Ectodermal cell (in vitro differentiated cells): ENCODE measurements at regions not wholly inside any gene's neighbourhood (a gene's known extent, or its start where the extent isn't known, plus 50 kb on each side); places are given as distances from the start of the nearest gene placed in this dataset.

Experiments
- H3K27ac ChIP-seq: 2 replicates; pipeline ENCODE4 v1.7.0; 2013; ENCODE audit warnings: mild to moderate bottlenecking, low read depth, low read length; ENCODE audit not compliant: insufficient read depth, poor library complexity, severe bottlenecking
- H3K27me3 ChIP-seq: 2 replicates; pipeline ENCODE4 v1.7.0; 2013; ENCODE audit warnings: mild to moderate bottlenecking, low read length; ENCODE audit not compliant: insufficient read depth, control insufficient read depth, poor library complexity, severe bottlenecking
- H3K36me3 ChIP-seq: one replicate; pipeline ENCODE4 v1.7.0; 2013; ENCODE audit warnings: low read length; ENCODE audit not compliant: control insufficient read depth, insufficient read depth
- H3K4me1 ChIP-seq: one replicate; pipeline ENCODE4 v1.7.0; 2013; ENCODE audit warnings: low read length; ENCODE audit not compliant: control insufficient read depth, insufficient read depth
- H3K4me3 ChIP-seq: 2 replicates; pipeline ENCODE4 v1.7.0; 2013; ENCODE audit warnings: low read depth, low read length, control low read depth; ENCODE audit not compliant: insufficient read depth
- H3K9me3 ChIP-seq: 2 replicates; pipeline ENCODE4 v1.7.0; 2013; ENCODE audit warnings: mild to moderate bottlenecking, low read length, moderate library complexity; ENCODE audit not compliant: control insufficient read depth
- WGBS, 2 experiments: methylation state at CpG; one replicate each; pipeline ENCODE4 v1.1.7; 2013; ENCODE audit warnings: missing lambda C conversion rate in 2 of 2; 5-methylcytosine and 5-hydroxymethylcytosine counted together

DNA sequence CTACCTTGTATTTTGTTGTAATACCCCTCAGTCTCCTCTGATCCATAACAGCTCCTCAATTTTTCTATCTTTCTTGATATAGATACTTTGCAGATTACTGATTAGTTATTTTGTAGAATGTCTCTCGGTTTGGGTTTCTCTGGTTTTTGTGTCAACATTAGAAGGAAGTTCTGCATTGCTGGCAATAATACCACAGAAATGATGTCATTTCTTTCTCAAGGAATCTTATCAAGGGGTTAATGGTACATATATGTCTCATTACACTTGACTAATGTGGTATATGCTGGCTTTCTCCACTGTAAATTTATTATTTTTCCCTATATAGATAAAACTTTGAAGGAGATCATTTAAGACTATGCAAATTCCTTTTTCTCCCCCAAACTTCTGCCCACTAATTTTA lies 183.6 kb upstream of the DKK2 start:
- 100% methylated on average over 1 of the region's 1 CpG; no CpG with 5 or more reads in 1 of the 2 experiments for WGBS, 2 experiments

DNA sequence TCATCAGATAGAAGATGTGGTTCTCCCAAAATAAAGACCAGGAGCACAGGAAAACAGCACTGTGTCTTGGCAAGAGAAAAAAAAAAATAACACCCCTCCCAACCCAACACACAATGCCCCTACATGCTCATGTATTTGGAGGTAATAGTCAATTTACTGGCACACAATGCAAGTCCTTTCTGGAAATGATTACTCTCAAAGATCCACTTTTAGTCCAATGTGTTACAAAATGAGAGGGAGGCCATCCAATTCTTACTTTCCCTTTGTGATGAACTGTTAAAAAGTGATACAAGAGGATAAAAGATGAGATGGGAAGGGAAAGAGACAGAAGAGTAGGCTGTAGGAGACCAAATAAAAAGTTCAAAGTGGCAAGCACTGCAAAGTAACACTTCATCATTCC lies 180.3 kb upstream of the DKK2 start:
- H3K27me3 ChIP-seq: no peaks in the 10 kb centered on the region
- no peak overlapping the region for H3K27ac ChIP-seq
- no peaks in the 10 kb centered on the region for H3K4me1 ChIP-seq
- no peak overlapping the region for H3K4me3 ChIP-seq
- H3K9me3 ChIP-seq: no peaks in the 10 kb centered on the region
- no peaks in the 10 kb centered on the region for H3K36me3 ChIP-seq

More for the DNA sequence above, 183.6 kb upstream of the DKK2 start:
- H3K4me3 ChIP-seq: no peak overlapping the region
- H3K4me1 ChIP-seq: no peaks in the 10 kb centered on the region
- H3K27me3 ChIP-seq: no peaks in the 10 kb centered on the region
- no peaks in the 10 kb centered on the region for H3K9me3 ChIP-seq
- no peaks in the 10 kb centered on the region for H3K36me3 ChIP-seq
- no peak overlapping the region for H3K27ac ChIP-seq

DNA sequence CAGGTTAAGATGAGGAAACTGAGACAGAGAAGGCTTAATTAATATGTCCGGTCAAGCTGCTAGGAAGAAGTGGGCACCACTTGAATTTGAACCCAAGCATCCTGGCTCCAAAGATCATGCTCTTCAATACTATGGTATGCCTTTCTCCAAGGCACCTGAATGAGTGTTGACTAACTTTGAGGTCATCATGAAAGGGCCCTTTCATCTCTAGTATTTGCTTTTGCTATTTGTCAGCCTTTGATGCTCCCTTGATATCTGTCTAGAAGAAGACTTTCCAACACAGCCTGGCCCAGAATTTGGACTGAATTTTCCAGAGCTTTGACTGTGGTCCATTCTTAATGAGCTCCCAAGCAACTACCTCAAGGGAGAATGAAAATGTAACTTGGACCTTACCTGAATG lies 179.1 kb upstream of the DKK2 start:
- H3K27ac ChIP-seq: no peak overlapping the region
- H3K9me3 ChIP-seq: no peaks in the 10 kb centered on the region
- no peaks in the 10 kb centered on the region for H3K4me1 ChIP-seq
- no peaks in the 10 kb centered on the region for H3K36me3 ChIP-seq
- no peak overlapping the region for H3K4me3 ChIP-seq
- no peaks in the 10 kb centered on the region for H3K27me3 ChIP-seq
- 91 to 96% methylated on average over 1 of the region's 1 CpG for WGBS, 2 experiments

DNA sequence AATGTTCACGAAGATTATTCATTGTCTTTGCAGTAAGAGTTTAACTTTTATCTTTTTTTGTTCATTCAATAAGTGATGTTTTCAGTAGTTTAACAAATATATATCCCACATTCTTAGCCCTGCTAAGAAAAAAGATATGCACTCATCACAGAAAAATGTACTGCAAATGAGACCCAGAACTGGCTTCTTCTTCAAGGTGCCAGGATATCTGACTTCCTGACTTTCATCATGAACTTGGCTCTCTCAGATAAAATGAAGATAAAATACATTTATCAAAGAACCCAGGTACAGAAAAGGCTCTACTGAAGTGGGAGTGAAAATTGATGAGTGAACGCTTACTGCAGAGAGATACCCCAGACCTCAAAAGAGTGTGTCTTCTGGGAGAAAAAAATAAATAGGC lies 177.8 kb upstream of the DKK2 start:
- Histone ChIP-seq H3K36me3 (no peaks in the 10 kb centered on the region), H3K9me3 (no peaks in the 10 kb centered on the region), H3K4me3 (no peak overlapping the region), H3K4me1 (no peaks in the 10 kb centered on the region), H3K27me3 (no peaks in the 10 kb centered on the region), H3K27ac (no peak overlapping the region)
- 93% methylated on average over 1 of the region's 2 CpGs; no CpG with 5 or more reads in 1 of the 2 experiments for WGBS, 2 experiments

DNA sequence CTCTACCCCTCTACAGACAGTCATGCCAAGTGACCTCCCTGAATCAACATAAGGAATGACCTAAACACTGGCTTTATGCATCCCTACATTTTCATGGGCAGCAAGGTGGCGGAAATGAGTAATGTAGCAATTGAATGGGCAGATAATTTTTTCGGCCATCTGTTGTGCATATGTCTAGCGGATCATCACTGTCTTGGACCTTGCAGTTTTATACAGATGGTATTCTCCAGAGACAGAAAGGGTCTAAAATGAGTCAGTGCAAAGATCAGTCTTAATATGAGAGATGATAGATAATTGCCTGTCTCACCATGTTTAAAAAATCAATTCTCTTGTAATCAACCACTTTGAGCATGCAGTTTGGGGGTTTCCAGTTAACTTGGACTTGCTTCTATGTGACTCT lies 177.3 kb upstream of the DKK2 start:
- H3K4me3 ChIP-seq: no peak overlapping the region
- no peaks in the 10 kb centered on the region for H3K9me3 ChIP-seq
- no peaks in the 10 kb centered on the region for H3K36me3 ChIP-seq
- H3K27me3 ChIP-seq: no peaks in the 10 kb centered on the region
- WGBS, 2 experiments: 95 to 98% methylated on average over 3 of the region's 3 CpGs
- H3K4me1 ChIP-seq: no peaks in the 10 kb centered on the region
- H3K27ac ChIP-seq: no peak overlapping the region

DNA sequence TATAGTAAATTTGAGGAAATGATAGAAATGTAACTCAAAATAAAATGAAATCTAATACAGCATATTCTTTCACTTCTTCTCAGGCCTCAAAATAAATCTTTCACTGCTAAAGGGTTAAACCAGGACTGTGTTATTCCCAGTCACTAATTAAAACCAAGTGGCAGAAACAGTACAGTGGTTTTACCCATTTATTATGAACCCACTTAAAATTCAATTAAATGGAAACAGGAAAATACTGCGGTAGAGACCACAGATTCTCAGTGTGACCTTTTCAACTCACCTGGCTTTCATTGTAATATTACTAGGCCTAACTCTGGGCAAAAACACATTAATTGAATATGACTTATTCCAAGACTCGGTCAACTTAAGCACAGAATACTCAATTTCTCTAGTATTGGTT lies 176.5 kb upstream of the DKK2 start:
- H3K4me1 ChIP-seq: no peaks in the 10 kb centered on the region
- H3K36me3 ChIP-seq: no peaks in the 10 kb centered on the region
- no peaks in the 10 kb centered on the region for H3K9me3 ChIP-seq
- no peak overlapping the region for H3K4me3 ChIP-seq
- no peaks in the 10 kb centered on the region for H3K27me3 ChIP-seq
- WGBS, 2 experiments: 94 to 95% methylated on average over 1 to 2 of the region's 2 CpGs
- H3K27ac ChIP-seq: no peak overlapping the region

DNA sequence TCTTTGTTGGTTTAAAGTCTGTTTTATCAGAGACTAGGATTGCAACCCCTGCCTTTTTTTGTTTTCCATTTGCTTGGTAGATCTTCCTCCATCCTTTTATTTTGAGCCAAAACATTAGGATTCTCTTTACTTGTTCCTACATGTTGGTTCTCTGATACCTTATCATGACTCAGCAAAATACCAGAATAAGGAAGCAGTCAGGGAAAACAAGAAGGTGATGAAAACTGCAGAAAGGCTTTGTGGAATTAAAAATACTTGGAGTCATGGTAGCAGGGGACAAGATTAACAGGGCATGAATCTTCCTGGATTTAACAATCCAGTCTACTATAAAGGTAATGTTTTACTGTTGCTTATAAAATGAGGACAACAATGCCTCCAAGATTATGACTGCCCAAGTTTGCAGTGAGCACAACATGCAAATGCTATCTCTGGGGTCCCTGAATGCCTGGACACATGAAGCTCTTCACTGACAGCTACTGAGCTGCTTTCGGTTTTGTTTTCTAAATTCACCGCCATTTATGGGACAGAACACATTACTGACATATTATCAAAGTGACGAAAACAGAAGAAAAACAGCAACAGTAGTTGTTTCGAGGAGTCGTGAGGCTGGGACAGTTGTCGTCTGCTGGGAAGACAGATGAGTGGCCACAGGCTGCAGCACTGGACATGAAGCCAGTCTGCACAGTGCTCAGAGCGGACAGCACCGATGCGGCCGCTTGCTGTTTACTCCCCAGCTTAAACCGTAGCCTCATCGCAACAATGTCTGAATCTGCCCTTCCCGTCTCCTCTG lies 174.5 kb upstream of the DKK2 start:
- Histone ChIP-seq H3K36me3 (no peaks in the 10 kb centered on the region), H3K4me1 (no peaks in the 10 kb centered on the region), H3K4me3 (no peak overlapping the region), H3K27ac (no peak overlapping the region), H3K9me3 (no peaks in the 10 kb centered on the region), H3K27me3 (no peaks in the 10 kb centered on the region)
- 95% methylated on average over 13 of the region's 13 CpGs for WGBS, 2 experiments

DNA sequence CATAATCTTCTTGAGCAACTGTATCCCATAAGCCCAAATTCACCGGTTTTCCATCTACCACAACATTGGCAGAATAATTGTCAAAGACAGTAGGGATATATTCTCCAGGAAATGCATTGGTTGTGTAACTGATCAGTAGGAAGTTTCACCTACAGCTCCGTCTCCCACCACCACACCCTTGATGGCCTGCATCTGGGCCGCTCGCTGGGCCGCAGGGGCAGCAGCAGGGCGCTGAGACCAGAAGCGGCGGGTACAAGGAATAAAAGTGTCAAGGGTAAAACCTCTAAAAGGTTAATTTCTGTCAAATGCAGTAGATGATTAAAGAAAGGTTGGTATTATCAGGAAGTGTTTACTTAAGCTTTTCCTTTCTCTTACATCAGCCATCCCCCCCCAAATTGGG lies 167.6 kb upstream of the DKK2 start:
- Histone ChIP-seq H3K4me3 (no peak overlapping the region), H3K27me3 (no peaks in the 10 kb centered on the region), H3K9me3 (no peaks in the 10 kb centered on the region), H3K4me1 (no peaks in the 10 kb centered on the region), H3K27ac (no peak overlapping the region), H3K36me3 (no peaks in the 10 kb centered on the region)
- 97% methylated on average over 7 to 8 of the region's 8 CpGs for WGBS, 2 experiments

DNA sequence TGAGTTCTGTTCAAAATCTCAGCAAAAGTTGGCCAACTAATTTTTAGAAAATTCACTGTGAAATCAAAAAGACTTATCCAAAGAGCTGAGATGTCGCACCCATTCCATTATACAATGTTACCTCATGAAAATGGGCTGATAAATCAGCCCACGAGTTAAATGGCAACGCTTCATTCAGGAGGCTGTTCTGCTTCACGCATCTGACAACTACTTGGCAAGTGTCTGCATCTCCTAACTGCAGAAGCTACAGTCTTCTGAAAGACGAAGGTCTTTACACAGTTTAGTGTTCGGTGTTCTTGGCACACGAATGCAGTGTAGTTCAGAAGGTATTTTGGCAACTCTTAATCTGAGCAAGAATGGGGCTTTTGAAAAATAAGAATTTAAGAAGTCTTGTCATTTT lies 166.6 kb upstream of the DKK2 start:
- H3K27me3 ChIP-seq: no peaks in the 10 kb centered on the region
- H3K4me1 ChIP-seq: no peaks in the 10 kb centered on the region
- no peaks in the 10 kb centered on the region for H3K36me3 ChIP-seq
- no peaks in the 10 kb centered on the region for H3K9me3 ChIP-seq
- no peak overlapping the region for H3K27ac ChIP-seq
- no peak overlapping the region for H3K4me3 ChIP-seq
- WGBS, 2 experiments: 83 to 85% methylated on average over 7 of the region's 7 CpGs

DNA sequence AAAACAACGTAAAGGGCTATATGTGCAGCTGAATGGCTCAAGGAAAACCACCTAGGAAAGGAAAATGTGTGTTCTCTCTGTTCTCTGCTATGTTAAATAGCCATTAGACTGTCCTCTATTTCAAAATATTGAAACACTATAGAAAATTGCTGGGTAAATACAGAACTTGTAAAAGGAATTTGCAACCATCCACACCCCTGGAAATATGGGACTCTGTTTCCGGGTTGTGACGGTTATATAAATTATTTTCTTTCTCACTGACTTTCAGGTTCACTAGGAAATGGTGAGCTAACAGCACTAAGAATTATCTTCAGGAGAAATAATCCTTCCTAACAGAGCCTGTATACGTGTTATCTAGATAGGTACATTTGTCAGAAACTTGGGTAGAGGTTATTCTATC lies 161.0 kb upstream of the DKK2 start:
- 69 to 96% methylated on average over 2 to 4 of the region's 4 CpGs for WGBS, 2 experiments
- Histone ChIP-seq H3K4me1 (no peaks in the 10 kb centered on the region), H3K27me3 (no peaks in the 10 kb centered on the region), H3K27ac (no peak overlapping the region), H3K4me3 (no peak overlapping the region), H3K36me3 (no peaks in the 10 kb centered on the region), H3K9me3 (no peaks in the 10 kb centered on the region)

DNA sequence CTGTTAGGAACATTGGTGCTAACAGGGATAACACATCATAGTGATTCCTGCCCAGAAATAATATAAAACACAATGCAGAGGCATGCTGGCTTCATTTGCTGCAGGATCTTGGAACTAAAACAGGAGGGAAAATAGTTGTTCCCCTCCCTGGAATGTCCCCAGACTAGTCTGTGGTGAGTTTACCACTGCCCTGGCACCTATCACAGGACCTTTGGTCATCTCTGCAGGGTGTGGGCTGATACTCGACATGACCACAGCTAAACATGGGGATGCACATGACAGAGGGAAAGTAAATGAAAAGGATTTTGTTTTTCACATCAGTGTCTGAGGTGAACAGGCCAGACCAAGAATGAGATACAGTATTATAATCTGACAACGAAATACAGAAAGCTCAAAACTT lies 160.2 kb upstream of the DKK2 start:
- H3K9me3 ChIP-seq: no peaks in the 10 kb centered on the region
- no peak overlapping the region for H3K4me3 ChIP-seq
- H3K27me3 ChIP-seq: no peaks in the 10 kb centered on the region
- no peak overlapping the region for H3K27ac ChIP-seq
- no peaks in the 10 kb centered on the region for H3K4me1 ChIP-seq
- no peaks in the 10 kb centered on the region for H3K36me3 ChIP-seq
- WGBS, 2 experiments: 92 to 94% methylated on average over 2 of the region's 2 CpGs
